Cardiac fibroblast (primary cell): ENCODE measurements at regions not wholly inside any gene's neighbourhood (a gene's known extent, or its start where the extent isn't known, plus 50 kb on each side); places are given as distances from the start of the nearest gene placed in this dataset.

ENCODE experiments used
- DNase-seq, 2 donors: peaks; one replicate each; pipeline versions ENCODE4 v3.0.0 to v3.0.0-alpha.2; 2010; ENCODE audit warnings: low read depth in 2 of 2
- H3K4me3 ChIP-seq, 2 donors: replicated peaks in 1 of 2; 1 replicate in 1 of 2; 2 replicates in 1 of 2; pipeline ENCODE4 v1.5.1; 2011; ENCODE audit warnings: low read depth in 2 of 2, low read length in 2 of 2, mild to moderate bottlenecking in 2 of 2, moderate library complexity in 1 of 2
- CTCF ChIP-seq: IDR thresholded peaks from one replicate; pipeline ENCODE4 v1.5.1; 2011; ENCODE audit warnings: low read depth, mild to moderate bottlenecking, low read length, inconsistent platforms

- no peak for TF ChIP-seq CTCF
- no peak overlapping the region for H3K4me3 ChIP-seq
- DNase-seq: no peak
Measured at GRCh38 chr3:5341610-5342009, 154.1 kb downstream of the EDEM1 start.

- no peak overlapping the region for H3K4me3 ChIP-seq
- no peak for DNase-seq
- TF ChIP-seq CTCF: no peak
Measured at GRCh38 chr3:5343459-5343858, 156.0 kb downstream of the EDEM1 start.

- H3K4me3 ChIP-seq: no peak overlapping the region
- no peak for TF ChIP-seq CTCF
Measured at GRCh38 chr3:5344707-5345106, 157.2 kb downstream of the EDEM1 start.

GRCh38 chr3:5347486-5347885 lies 160.0 kb downstream of the EDEM1 start:
- DNase-seq: no peak
- no peak for TF ChIP-seq CTCF
- H3K4me3 ChIP-seq: no peak overlapping the region

More at GRCh38 chr3:5344707-5345106, 157.2 kb downstream of the EDEM1 start:
- no peak for DNase-seq

GRCh38 chr3:5348229-5348902 lies 160.9 kb downstream of the EDEM1 start:
- DNase-seq: no peak
- TF ChIP-seq CTCF: no peak

GRCh38 chr3:5349343-5349742 lies 161.8 kb downstream of the EDEM1 start:
- TF ChIP-seq CTCF: no peak
- no peak overlapping the region for H3K4me3 ChIP-seq

More at GRCh38 chr3:5348229-5348902, 160.9 kb downstream of the EDEM1 start:
- no peak overlapping the region for H3K4me3 ChIP-seq

GRCh38 chr3:5357089-5357488 lies 169.6 kb downstream of the EDEM1 start:
- TF ChIP-seq CTCF: no peak
- no peak for DNase-seq
- no peak overlapping the region for H3K4me3 ChIP-seq

More at GRCh38 chr3:5349343-5349742, 161.8 kb downstream of the EDEM1 start:
- no peak for DNase-seq
